ENCODE measurements at regions not wholly inside any gene's neighbourhood (a gene's known extent, or its start where the extent isn't known, plus 50 kb on each side); places are given as distances from the start of the nearest gene placed in this dataset.
"Not testable (repeated sequence)": the region's sequence is repeated elsewhere in the genome, so short reads cannot be mapped to it uniquely, and the experiment has no call there.

GRCh38 chr15:79777916-79778315 lies 118.9 kb downstream of the MTHFS start:
- Histone ChIP-seq H3K27ac (no peak overlapping the region), H3K9me3 (peaks cover 0 to 25% (median 21%) of the 10 kb centered on the region in 8 donors), H3K36me3 (no peaks in the 10 kb centered on the region), H3K4me3 (no peak overlapping the region), H3K27me3 (replicated peaks in 1 of 7) (peaks cover 0 to 17% (median 0%) of the 10 kb centered on the region in 7 donors), H3K4me1 (no peaks in the 10 kb centered on the region)
- 74 to 83% (median 76%) methylated on average over 2 of the region's 2 CpGs for WGBS, 5 donors
- DNase-seq = no peak
- TF ChIP-seq CTCF (IDR thresholded peaks at IDR 0.05 in 8 of 11, conservative IDR thresholded peaks at IDR 0.05 in 3 of 11) (no peak), POLR2AphosphoS5 (IDR thresholded peaks at IDR 0.05) (no peak), POLR2A (IDR thresholded peaks at IDR 0.05) (no peak)
- intact Hi-C loops (cut with DNase I; ENCODE audit: low total_unique reads) = no loop called here

GRCh38 chr15:79778378-79778990 lies 118.3 kb downstream of the MTHFS start:
- no peak overlapping the region for H3K27ac ChIP-seq
- peaks cover 0 to 29% (median 23%) of the 10 kb centered on the region in 8 donors for H3K9me3 ChIP-seq
- WGBS, 5 donors = 82 to 95% (median 91%) methylated on average over 3 of the region's 3 CpGs
- intact Hi-C loops (cut with DNase I; ENCODE audit: low total_unique reads) = no loop called here
- H3K36me3 ChIP-seq = no peaks in the 10 kb centered on the region
- H3K27me3 ChIP-seq (replicated peaks in 1 of 7) = peaks cover 0 to 17% (median 0%) of the 10 kb centered on the region in 7 donors
- TF ChIP-seq POLR2AphosphoS5 (IDR thresholded peaks at IDR 0.05) (no peak), POLR2A (IDR thresholded peaks at IDR 0.05) (no peak), CTCF (IDR thresholded peaks at IDR 0.05 in 8 of 11, conservative IDR thresholded peaks at IDR 0.05 in 3 of 11) (no peak)
- DNase-seq = no peak
- no peak overlapping the region for H3K4me3 ChIP-seq
- H3K4me1 ChIP-seq = no peaks in the 10 kb centered on the region

- no peak for TF ChIP-seq POLR2A (IDR thresholded peaks at IDR 0.05)
- no peak for TF ChIP-seq CTCF (IDR thresholded peaks at IDR 0.05 in 8 of 11, conservative IDR thresholded peaks at IDR 0.05 in 3 of 11)
- no peak for TF ChIP-seq POLR2AphosphoS5 (IDR thresholded peaks at IDR 0.05)
- H3K4me1 ChIP-seq = no peaks in the 10 kb centered on the region
- peaks cover 0 to 17% (median 0%) of the 10 kb centered on the region in 7 donors for H3K27me3 ChIP-seq (replicated peaks in 1 of 7)
- no peak overlapping the region for H3K4me3 ChIP-seq
- WGBS, 5 donors = 35 to 79% (median 56%) methylated on average over 2 of the region's 2 CpGs
- no peak overlapping the region for H3K27ac ChIP-seq
- H3K36me3 ChIP-seq = no peaks in the 10 kb centered on the region
- intact Hi-C loops (cut with DNase I; ENCODE audit: low total_unique reads) = no loop called here
- H3K9me3 ChIP-seq = peaks cover 0 to 37% (median 25%) of the 10 kb centered on the region in 8 donors
- DNase-seq = no peak
Observed at GRCh38 chr15:79779746-79780145, 117.1 kb downstream of the MTHFS start.

GRCh38 chr15:79782307-79782706 lies 114.5 kb downstream of the MTHFS start:
- H3K27ac ChIP-seq = not testable (repeated sequence)

More at GRCh38 chr15:79782307-79782706, 114.5 kb downstream of the MTHFS start:
- DNase-seq; H3K4me1 ChIP-seq; intact Hi-C loops (cut with DNase I; ENCODE audit: low total_unique reads); H3K36me3 ChIP-seq; H3K4me3 ChIP-seq: not testable (repeated sequence)
- peaks cover 0 to 17% (median 0%) of the 10 kb centered on the region in 7 donors for H3K27me3 ChIP-seq (replicated peaks in 1 of 7)
- peaks cover 0 to 42% (median 26%) of the 10 kb centered on the region in 8 donors for H3K9me3 ChIP-seq

Small RNAs in the stretch of these regions (small RNA-seq; reads per million reads assigned to genes)
- gene AC026826.2 = 0 reads per million in 4 donors
- gene AC026826.3 = 0 reads per million in 4 donors
